GM21737 (cell line): ENCODE measurements at regions not wholly inside any gene's neighbourhood (a gene's known extent, or its start where the extent isn't known, plus 50 kb on each side); places are given as distances from the start of the nearest gene placed in this dataset.
A peak's percentile ranks its signal among the peaks of the same experiment; 100 is the strongest.

Experiments
- ATAC-seq: cut with Tn5 transposase; IDR thresholded peaks from one replicate; pipeline ENCODE4 v1.9.1; 2021; ENCODE audit warnings: mild to moderate bottlenecking, moderate library complexity; ENCODE audit not compliant: unreplicated experiment

DNA sequence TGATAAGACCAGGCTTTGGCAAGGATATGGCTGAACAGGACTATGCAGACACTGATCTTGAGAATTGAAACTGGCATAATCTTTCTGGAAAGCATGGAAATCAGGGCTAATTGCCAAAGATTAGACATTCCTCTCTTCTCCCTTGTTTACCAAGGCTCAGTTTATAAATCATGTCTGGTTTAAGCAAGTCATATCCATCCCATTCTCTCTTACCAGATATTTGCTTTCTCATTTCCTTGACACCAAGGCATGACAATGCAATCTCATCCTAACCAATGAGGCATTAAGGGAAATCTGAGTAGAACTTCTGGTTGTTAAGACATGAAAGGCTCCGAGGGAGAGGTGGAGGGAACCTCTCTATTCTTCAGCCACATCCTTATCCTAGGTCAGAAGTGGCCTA is 110.3 kb upstream of the CEP85L start:
- ATAC-seq: no peak

DNA sequence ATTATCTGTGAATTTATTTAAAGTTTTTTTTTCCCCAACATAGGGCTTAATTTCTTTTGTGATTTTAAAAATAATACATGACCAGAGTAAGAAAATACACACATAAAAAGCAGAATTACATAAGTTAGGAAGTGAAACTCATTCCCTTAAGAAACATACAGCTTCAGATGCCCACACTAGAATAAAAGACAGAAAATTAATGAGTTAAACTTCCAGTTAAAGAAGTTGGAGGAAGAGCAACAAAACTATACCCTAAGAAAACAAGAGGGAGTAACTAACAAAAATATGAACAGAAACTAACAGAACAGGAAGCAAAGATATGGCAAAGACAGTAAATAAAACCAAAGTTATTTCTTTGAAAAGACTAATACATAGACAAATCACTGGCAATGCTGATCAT is 107.6 kb upstream of the CEP85L start:
- no peak for ATAC-seq

- no peak for ATAC-seq
Measured at GRCh38 chr6:118755941-118756646, 104.7 kb upstream of the CEP85L start.

GRCh38 chr6:118752803-118753202 is 101.4 kb upstream of the CEP85L start:
- no peak for ATAC-seq

- no peak for ATAC-seq
Measured at GRCh38 chr6:118751072-118751471, 99.7 kb upstream of the CEP85L start.

GRCh38 chr6:118750143-118750542 is 98.8 kb upstream of the CEP85L start:
- ATAC-seq: no peak

DNA sequence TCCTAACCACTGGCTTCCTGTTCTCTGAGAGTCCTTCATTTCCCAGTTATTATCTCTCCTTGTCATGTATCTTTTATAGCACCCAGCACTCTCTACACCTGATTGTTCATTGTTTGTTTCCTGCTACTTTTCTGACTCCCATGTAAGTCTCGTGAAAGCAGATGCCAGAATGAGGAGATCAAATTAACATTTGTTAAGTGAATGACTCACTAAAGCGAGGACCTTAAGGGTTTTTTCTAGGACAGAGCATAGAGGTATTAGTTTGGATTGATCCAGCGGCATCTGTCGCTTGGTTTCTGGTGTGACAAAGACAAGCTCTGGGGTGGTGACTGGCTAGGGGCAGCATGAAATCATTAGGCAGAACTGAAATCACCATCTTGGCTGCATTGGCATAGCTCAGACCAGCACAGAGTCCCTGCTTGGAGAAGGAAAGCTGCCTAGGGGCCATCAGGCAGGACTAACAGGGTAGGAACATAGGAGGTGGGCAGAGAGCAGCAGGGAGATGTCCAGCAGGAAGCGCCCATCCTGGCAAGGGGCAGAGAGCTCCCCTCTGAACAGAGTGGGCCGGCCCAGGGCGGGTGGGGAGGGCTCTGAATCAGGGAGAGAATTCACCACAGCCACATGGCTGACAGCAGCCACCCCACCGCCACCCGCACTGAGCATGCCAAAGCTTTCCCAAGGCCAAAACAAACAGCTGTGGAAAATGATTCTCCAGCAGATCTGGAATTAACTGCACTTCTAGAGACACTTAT is 97.1 kb upstream of the CEP85L start:
- no peak for ATAC-seq

DNA sequence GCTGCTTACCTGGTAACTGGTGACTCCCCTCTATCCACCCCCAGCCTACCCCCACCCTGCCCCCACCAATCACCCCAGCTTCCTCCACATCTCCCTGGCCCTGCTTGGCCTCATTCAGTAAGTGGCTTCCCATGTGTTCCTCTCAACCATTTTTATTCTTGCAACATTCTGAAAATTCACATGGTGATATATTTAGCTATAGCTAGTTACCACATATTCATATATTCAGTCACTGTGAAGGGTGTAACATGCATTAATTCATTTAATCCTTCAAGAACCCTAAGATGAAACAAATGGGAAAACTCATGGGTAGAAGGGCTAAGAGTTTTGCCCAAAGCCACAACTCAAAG is 95.4 kb upstream of the CEP85L start:
- ATAC-seq: no peak

- ATAC-seq: no peak
Measured at GRCh38 chr6:118746145-118746824, 94.9 kb upstream of the CEP85L start.

DNA sequence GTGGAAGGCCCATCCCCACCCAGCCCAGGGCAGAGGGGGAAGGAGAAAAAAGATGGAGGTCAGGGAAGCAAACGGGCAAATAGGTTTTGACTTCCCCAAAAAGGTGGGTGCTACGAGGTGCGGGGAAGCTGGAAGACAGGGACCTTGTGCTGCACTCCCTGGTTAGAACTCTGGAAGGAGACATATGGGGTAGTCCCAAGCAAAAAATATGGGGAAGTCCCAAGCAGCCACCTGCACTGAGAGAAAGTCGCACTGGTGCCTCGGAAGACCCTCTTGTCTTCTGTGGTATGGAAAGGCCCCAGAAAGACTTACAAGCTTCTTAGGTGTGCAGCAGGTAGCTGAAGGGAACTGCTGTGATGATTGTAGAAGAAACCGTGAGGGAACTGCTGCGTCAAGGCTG is 93.8 kb upstream of the CEP85L start:
- no peak for ATAC-seq

DNA sequence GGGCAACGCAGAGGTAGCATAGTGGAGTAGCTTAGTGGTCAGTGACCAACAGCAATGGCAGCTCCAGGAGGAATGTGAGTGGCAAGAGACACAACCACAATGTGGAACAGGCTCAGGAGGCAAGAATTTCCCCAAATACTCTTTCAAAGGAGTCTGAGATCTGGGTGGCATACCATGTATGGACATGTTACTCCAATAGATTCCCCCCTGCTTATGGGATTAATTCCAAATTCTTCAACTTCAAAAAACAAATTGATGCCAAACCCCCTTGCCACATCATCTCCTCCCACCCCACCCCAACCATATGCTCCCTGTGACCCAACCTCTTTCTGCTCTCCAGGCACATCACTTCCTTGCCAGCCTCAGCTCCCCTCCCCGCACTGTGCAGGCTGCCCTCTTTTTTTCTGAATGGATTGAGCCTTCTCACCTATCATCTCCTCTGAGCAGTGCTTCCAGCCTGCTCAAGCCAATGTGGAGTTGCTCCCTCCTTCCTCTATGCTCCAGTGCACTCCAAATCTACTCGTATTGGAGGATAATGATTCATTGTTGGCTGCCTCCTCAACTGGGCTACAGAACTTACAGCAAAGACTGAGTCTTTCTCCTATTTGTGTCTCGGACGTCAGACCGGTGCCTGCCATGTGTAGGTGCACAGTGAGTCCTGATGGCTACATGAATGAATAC is 93.0 kb upstream of the CEP85L start:
- ATAC-seq: no peak

DNA sequence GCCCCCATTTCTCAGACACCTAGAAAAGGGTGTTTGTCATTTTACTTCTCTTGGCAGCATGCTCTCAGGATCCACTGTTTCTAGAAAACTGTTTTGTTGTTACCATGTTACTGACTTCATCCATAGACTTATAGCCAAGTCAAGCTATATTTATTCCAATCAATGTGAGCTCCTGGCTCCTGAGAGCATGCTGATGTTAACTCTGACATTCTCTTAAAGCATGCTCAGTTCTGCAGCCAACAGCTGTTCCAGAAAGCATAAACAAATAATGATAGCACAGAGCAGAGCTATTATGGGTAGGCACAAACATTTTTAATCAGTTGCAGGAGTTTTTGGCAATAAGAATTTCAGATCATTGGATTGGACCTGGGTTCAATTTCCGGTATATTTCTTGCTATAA is 92.4 kb upstream of the CEP85L start:
- ATAC-seq: no peak

- ATAC-seq: no peak
Measured at GRCh38 chr6:118740372-118740771, 89.0 kb upstream of the CEP85L start.

DNA sequence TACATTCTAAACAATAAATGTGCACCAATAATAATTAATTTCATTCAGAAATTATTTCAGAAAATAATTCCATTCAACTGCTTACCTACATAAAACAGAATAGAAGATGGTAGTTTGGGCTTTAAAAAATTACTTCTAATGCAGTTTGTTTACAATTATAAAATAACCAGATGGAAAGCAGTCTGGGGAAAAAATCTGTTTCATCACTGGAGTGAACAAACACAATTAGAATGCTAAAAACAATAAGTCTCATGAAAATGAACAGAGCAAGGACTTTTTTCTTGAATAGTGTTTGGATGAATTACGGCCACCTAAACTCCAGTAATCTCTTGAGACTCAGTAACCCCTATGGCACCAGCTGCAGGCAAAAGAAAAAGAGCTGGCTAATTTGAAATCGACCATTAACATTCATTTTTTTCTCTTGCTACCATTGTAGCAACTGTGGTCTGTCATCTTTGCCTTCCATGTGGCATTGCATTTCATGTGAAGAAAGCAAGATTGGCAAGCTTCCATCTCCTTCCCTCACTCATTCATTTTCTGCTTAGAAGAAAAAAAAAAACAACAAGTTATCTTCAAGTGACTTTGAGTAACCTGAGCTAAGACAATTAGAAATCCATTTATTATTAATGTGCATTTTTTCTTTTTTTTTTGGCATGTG is 88.4 kb upstream of the CEP85L start:
- ATAC-seq: no peak

DNA sequence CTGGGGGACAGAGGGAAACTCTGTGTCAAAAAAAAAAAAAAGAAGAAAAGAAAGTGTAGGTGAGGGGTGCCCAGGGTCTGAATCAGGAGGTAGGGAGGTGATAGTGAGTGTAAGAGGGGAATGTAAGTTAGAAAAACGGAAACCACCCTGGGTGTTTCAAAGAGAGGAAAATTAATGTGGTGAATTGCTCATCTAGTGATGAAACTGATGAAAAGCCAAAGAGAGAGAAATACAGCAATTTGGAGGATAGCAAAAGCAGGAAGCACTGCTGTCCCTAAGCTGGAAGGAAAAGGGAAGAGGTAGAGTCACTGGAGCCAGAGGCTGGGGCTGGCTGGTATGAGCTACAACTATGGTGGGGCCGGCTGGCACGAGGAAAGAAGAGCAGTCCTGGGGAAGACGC is 85.0 kb upstream of the CEP85L start:
- ATAC-seq: no peak

DNA sequence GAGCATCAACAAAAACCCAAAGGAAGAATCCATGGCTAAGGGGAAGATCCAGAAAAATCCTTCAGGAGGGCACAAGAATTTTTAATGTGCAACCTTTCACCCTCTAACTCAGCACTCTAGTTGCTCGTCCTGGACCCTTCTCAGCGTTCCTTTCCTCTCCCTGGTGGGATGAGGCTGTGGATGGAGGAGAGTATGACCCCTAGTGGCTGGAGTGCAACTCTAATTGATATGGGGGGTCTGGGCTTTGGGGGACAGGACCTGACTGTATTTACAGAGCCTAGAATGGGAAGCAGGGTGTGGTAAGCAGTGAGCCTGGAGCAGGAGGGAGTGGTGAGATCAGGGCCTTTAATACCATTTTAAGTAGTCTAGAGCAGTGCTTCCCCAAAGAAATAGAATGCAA is 83.9 kb upstream of the CEP85L start:
- ATAC-seq: no peak

DNA sequence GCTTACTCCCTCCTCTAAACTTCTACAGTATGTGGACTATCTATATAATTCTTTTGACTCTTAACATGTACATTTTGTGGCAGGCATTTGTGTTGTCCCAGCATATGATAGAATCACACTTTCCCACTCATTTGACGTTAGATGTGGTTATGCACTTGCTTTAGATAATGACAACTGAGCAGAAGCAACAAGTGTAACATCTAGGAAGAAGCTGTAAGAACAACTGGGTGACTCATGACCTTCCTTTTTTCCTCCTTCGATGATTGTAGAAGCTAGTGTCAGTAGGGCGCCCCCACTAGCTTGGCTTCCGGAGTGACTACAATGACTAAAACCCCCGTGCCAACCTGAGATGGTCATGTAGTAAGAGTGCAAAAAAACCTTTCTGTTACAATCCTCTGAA is 74.6 kb upstream of the CEP85L start:
- ATAC-seq: no peak

- ATAC-seq: peak; percentile 74
Measured at GRCh38 chr6:118724211-118724610, 72.8 kb upstream of the CEP85L start.

- no peak for ATAC-seq
Measured at GRCh38 chr6:118722829-118723813, 71.7 kb upstream of the CEP85L start.

DNA sequence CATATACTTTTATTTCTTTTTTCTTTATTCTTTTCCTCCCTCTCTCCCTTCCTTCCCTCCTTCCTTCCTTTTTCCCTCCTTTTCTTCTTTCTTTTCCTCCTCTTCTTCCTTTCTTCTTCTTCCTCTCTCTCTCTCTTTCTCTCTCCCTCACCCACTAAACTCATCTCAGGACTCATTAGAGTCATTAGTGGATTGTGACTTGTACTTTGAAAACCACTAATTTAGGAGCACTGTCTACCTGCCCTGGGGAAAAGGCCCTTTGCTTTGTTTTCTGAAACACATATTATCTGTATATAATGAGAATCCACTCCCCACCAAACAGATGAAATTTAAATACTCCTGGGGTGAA is 68.7 kb upstream of the CEP85L start:
- ATAC-seq: no peak
